GM19397 (cell line): ENCODE measurements at regions not wholly inside any gene's neighbourhood (a gene's known extent, or its start where the extent isn't known, plus 50 kb on each side); places are given as distances from the start of the nearest gene placed in this dataset.
"Not testable (repeated sequence)": the region's sequence is repeated elsewhere in the genome, so short reads cannot be mapped to it uniquely, and the experiment has no call there.

Experiments used
- ATAC-seq: cut with Tn5 transposase; IDR thresholded peaks from one replicate; pipeline ENCODE4 v1.9.1; 2021; ENCODE audit warnings: mild to moderate bottlenecking, moderate library complexity; ENCODE audit not compliant: unreplicated experiment

GRCh38 chr4:4107411-4108107, 119.2 kb downstream of the OTOP1 start:
- ATAC-seq: not testable (repeated sequence)

- not testable (repeated sequence) for ATAC-seq
Measured at GRCh38 chr4:4115381-4115780, 111.3 kb downstream of the OTOP1 start.

- not testable (repeated sequence) for ATAC-seq
Measured at GRCh38 chr4:4116901-4117300, 109.8 kb downstream of the OTOP1 start.

- not testable (repeated sequence) for ATAC-seq
Measured at GRCh38 chr4:4134368-4134767, 92.4 kb downstream of the OTOP1 start.

GRCh38 chr4:4136621-4137020, 90.1 kb downstream of the OTOP1 start:
- ATAC-seq: not testable (repeated sequence)
